Astrocyte (in vitro differentiated cells and primary cell): ENCODE measurements at regions not wholly inside any gene's neighbourhood (a gene's known extent, or its start where the extent isn't known, plus 50 kb on each side); places are given as distances from the start of the nearest gene placed in this dataset.

ENCODE experiments used
- DNase-seq: peaks from one replicate; pipeline ENCODE4 v3.0.0-alpha.2; 2010; ENCODE audit warnings: low read depth
- FAIRE-seq: peaks from 2 replicates; lab custom pipeline; 2011; peaks lifted over from hg19 to GRCh38; lab: Jason Lieb, UNC
- H2AFZ ChIP-seq: 2 replicates; pipeline ENCODE4 v1.6.0; 2012; ENCODE audit warnings: low read depth, low read length, inconsistent platforms
- H3K27ac ChIP-seq: 2 replicates; pipeline ENCODE4 v1.5.1; 2011; ENCODE audit warnings: low read depth, low read length, inconsistent platforms
- H3K27me3 ChIP-seq: 2 replicates; pipeline ENCODE4 v1.6.0; 2011; ENCODE audit warnings: low read length, inconsistent platforms; ENCODE audit not compliant: insufficient read depth
- H3K36me3 ChIP-seq: 2 replicates; pipeline ENCODE4 v1.5.1; 2011; ENCODE audit warnings: low read length, inconsistent platforms; ENCODE audit not compliant: insufficient read depth
- H3K4me1 ChIP-seq: 2 replicates; pipeline ENCODE4 v1.5.1; 2011; ENCODE audit warnings: low read length, inconsistent platforms; ENCODE audit not compliant: insufficient read depth
- H3K4me2 ChIP-seq: 2 replicates; pipeline ENCODE4 v1.6.0; 2012; ENCODE audit warnings: low read length, inconsistent platforms
- H3K4me3 ChIP-seq: 2 replicates; pipeline ENCODE4 v1.5.1; 2011; ENCODE audit warnings: low read depth, mild to moderate bottlenecking, low read length, inconsistent platforms; ENCODE audit not compliant: insufficient read depth
- H3K79me2 ChIP-seq: 2 replicates; pipeline ENCODE4 v1.6.0; 2012; ENCODE audit warnings: mild to moderate bottlenecking, low read length, inconsistent platforms; ENCODE audit not compliant: insufficient read depth
- H3K9ac ChIP-seq: 2 replicates; pipeline ENCODE4 v1.6.0; 2012; ENCODE audit warnings: mild to moderate bottlenecking, low read length, inconsistent platforms
- H3K9me3 ChIP-seq: 2 replicates; pipeline ENCODE4 v1.5.1; 2012; ENCODE audit warnings: low read depth, mild to moderate bottlenecking, low read length, inconsistent platforms; ENCODE audit not compliant: insufficient read depth
- H4K20me1 ChIP-seq: 2 replicates; pipeline ENCODE4 v1.6.0; 2012; ENCODE audit warnings: low read length, inconsistent platforms; ENCODE audit not compliant: insufficient read depth
- H3K27ac Mint-ChIP-seq: one replicate; pipeline ENCODE4 v1.8.0; 2021; ENCODE audit warnings: mild to moderate bottlenecking, mixed read lengths; ENCODE audit not compliant: unreplicated experiment
- H3K27me3 Mint-ChIP-seq: one replicate; pipeline ENCODE4 v1.8.0; 2021; ENCODE audit warnings: low read depth, mixed read lengths; ENCODE audit not compliant: unreplicated experiment
- H3K36me3 Mint-ChIP-seq: one replicate; pipeline ENCODE4 v1.8.0; 2021; ENCODE audit warnings: low read depth, mixed read lengths; ENCODE audit not compliant: unreplicated experiment
- H3K4me1 Mint-ChIP-seq: one replicate; pipeline ENCODE4 v1.8.0; 2021; ENCODE audit warnings: low read depth, mixed read lengths; ENCODE audit not compliant: unreplicated experiment
- H3K4me3 Mint-ChIP-seq: one replicate; pipeline ENCODE4 v1.8.0; 2021; ENCODE audit warnings: mild to moderate bottlenecking, moderate library complexity, mixed read lengths; ENCODE audit not compliant: unreplicated experiment
- H3K9me3 Mint-ChIP-seq: one replicate; pipeline ENCODE4 v1.8.0; 2021; ENCODE audit warnings: mild to moderate bottlenecking, mixed read lengths; ENCODE audit not compliant: unreplicated experiment
- CTCF ChIP-seq: IDR thresholded peaks from 2 replicates; pipeline ENCODE4 v1.5.1; 2011; ENCODE audit warnings: low read depth, mild to moderate bottlenecking, inconsistent platforms, low read length, moderate library complexity; ENCODE audit not compliant: insufficient read depth
- EZH2 ChIP-seq: IDR thresholded peaks from 2 replicates; pipeline ENCODE4 v1.6.1; 2012; ENCODE audit warnings: mild to moderate bottlenecking, low read length, inconsistent platforms; ENCODE audit not compliant: insufficient read depth

- Mint-ChIP-seq H3K27ac (no peak overlapping the region), H3K4me3 (no peak overlapping the region), H3K9me3 (peaks cover 2% of the 10 kb centered on the region), H3K4me1 (no peaks in the 10 kb centered on the region), H3K27me3 (peaks cover 10% of the 10 kb centered on the region), H3K36me3 (no peaks in the 10 kb centered on the region)
- no peaks in the 10 kb centered on the region for H4K20me1 ChIP-seq
- H3K4me3 ChIP-seq, result no peak overlapping the region
- no peaks in the 10 kb centered on the region for H3K36me3 ChIP-seq
- H3K4me1 ChIP-seq, result no peaks in the 10 kb centered on the region
- no peak for DNase-seq
- H3K27me3 ChIP-seq, result no peaks in the 10 kb centered on the region
- H3K27ac ChIP-seq, result no peak overlapping the region
- TF ChIP-seq CTCF (no peak), EZH2 (no peak)
- no peak overlapping the region for H2AFZ ChIP-seq
- no peak for FAIRE-seq
- no peak overlapping the region for H3K4me2 ChIP-seq
- H3K79me2 ChIP-seq, result no peaks in the 10 kb centered on the region
- no peak overlapping the region for H3K9ac ChIP-seq
- H3K9me3 ChIP-seq, result peaks cover 2% of the 10 kb centered on the region
Measured at GRCh38 chr2:129481306-129482219, 497.9 kb upstream of the RAB6C start.

- no peaks in the 10 kb centered on the region for H3K27me3 ChIP-seq
- H3K4me1 ChIP-seq, result no peaks in the 10 kb centered on the region
- H3K9me3 Mint-ChIP-seq, result peaks cover 2% of the 10 kb centered on the region
- H3K79me2 ChIP-seq, result no peaks in the 10 kb centered on the region
- DNase-seq, result no peak
- H3K9ac ChIP-seq, result no peak overlapping the region
- no peak overlapping the region for H3K4me2 ChIP-seq
- H2AFZ ChIP-seq, result no peak overlapping the region
- H3K27ac ChIP-seq, result no peak overlapping the region
- FAIRE-seq, result no peak
- H3K36me3 ChIP-seq, result no peaks in the 10 kb centered on the region
- no peak overlapping the region for H3K27ac Mint-ChIP-seq
- no peak for TF ChIP-seq EZH2
- no peak for TF ChIP-seq CTCF
- no peaks in the 10 kb centered on the region for H4K20me1 ChIP-seq
- H3K4me3 ChIP-seq, result no peak overlapping the region
- H3K36me3 Mint-ChIP-seq, result no peaks in the 10 kb centered on the region
- H3K4me1 Mint-ChIP-seq, result no peaks in the 10 kb centered on the region
- H3K27me3 Mint-ChIP-seq, result peaks cover 10% of the 10 kb centered on the region
- H3K4me3 Mint-ChIP-seq, result no peak overlapping the region
- peaks cover 2% of the 10 kb centered on the region for H3K9me3 ChIP-seq
Measured at GRCh38 chr2:129482626-129483025, 496.8 kb upstream of the RAB6C start.

GRCh38 chr2:129483366-129483765, 496.1 kb upstream of the RAB6C start:
- no peak overlapping the region for H3K27ac Mint-ChIP-seq
- no peaks in the 10 kb centered on the region for H3K36me3 Mint-ChIP-seq
- H3K9me3 Mint-ChIP-seq, result peaks cover 2% of the 10 kb centered on the region
- no peak overlapping the region for H3K9ac ChIP-seq
- no peaks in the 10 kb centered on the region for H3K27me3 ChIP-seq
- peaks cover 2% of the 10 kb centered on the region for H3K9me3 ChIP-seq
- TF ChIP-seq CTCF, result no peak
- TF ChIP-seq EZH2, result no peak
- H3K27ac ChIP-seq, result no peak overlapping the region
- H3K4me2 ChIP-seq, result no peak overlapping the region
- H3K4me3 Mint-ChIP-seq, result no peak overlapping the region
- H3K4me3 ChIP-seq, result no peak overlapping the region
- no peaks in the 10 kb centered on the region for H3K4me1 ChIP-seq
- FAIRE-seq, result no peak
- no peaks in the 10 kb centered on the region for H3K36me3 ChIP-seq
- H2AFZ ChIP-seq, result no peak overlapping the region
- no peaks in the 10 kb centered on the region for H3K79me2 ChIP-seq
- no peaks in the 10 kb centered on the region for H3K4me1 Mint-ChIP-seq
- H4K20me1 ChIP-seq, result no peaks in the 10 kb centered on the region
- peaks cover 10% of the 10 kb centered on the region for H3K27me3 Mint-ChIP-seq
- no peak for DNase-seq
